DND-41 (cell line): ENCODE measurements at regions not wholly inside any gene's neighbourhood (a gene's known extent, or its start where the extent isn't known, plus 50 kb on each side); places are given as distances from the start of the nearest gene placed in this dataset.

ENCODE experiments used
- CTCF ChIP-seq: IDR thresholded peaks from 2 replicates; pipeline ENCODE4 v1.5.1; 2012; ENCODE audit warnings: borderline replicate concordance, low read length, moderate library complexity, mild to moderate bottlenecking; ENCODE audit not compliant: poor library complexity, severe bottlenecking; ENCODE audit errors: extremely low read depth
- EZH2 ChIP-seq: IDR thresholded peaks from 3 replicates; pipeline ENCODE4 v1.6.1; 2012; ENCODE audit warnings: borderline replicate concordance, low read depth, mild to moderate bottlenecking, moderate library complexity, low read length, inconsistent platforms; ENCODE audit not compliant: severe bottlenecking

- no peak for TF ChIP-seq CTCF
- no peak for TF ChIP-seq EZH2
Observed at GRCh38 chr5:166493040-166493439, 1798.4 kb upstream of the WWC1 start.
